IPS-15b (cell line): ENCODE measurements at regions not wholly inside any gene's neighbourhood (a gene's known extent, or its start where the extent isn't known, plus 50 kb on each side); places are given as distances from the start of the nearest gene placed in this dataset.

Source experiments
- H3K27me3 ChIP-seq: one replicate; pipeline ENCODE4 v1.6.1; 2013; ENCODE audit warnings: low read length; ENCODE audit not compliant: control insufficient read depth, insufficient read depth
- H3K36me3 ChIP-seq: one replicate; pipeline ENCODE4 v1.6.1; 2013; ENCODE audit warnings: low read length; ENCODE audit not compliant: control insufficient read depth, insufficient read depth
- H3K4me1 ChIP-seq: one replicate; pipeline ENCODE4 v1.6.1; 2013; ENCODE audit warnings: mild to moderate bottlenecking, low read length; ENCODE audit not compliant: control insufficient read depth, insufficient read depth
- H3K4me3 ChIP-seq: one replicate; pipeline ENCODE4 v1.5.1; 2013; ENCODE audit warnings: low read depth, low read length
- H3K9ac ChIP-seq: one replicate; pipeline ENCODE4 v1.6.1; 2013; ENCODE audit warnings: low read depth, mild to moderate bottlenecking, low read length
- H3K9me3 ChIP-seq: one replicate; pipeline ENCODE4 v1.6.1; 2013; ENCODE audit warnings: mild to moderate bottlenecking, low read length; ENCODE audit not compliant: control insufficient read depth, insufficient read depth

DNA sequence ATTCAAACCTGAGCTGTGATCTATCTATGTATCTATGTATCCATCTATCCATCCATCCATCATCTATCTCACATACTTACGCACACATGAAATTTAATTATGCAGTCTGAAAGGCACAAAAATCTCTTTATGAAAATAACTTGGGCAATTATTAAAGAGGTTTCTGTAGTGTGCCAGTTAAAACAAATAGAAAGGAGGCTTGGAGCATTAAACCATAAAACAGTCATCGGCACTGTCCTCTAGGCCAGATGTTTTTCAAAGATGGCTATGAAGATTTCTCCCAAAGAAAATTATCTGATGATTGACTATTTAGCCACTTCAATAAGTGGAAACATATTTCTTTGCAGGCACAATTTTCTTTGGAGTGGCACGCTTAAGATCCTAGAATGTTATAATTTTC lies 392.5 kb upstream of the RPS23 start:
- H3K36me3 ChIP-seq: no peaks in the 10 kb centered on the region
- no peaks in the 10 kb centered on the region for H3K4me1 ChIP-seq
- no peaks in the 10 kb centered on the region for H3K27me3 ChIP-seq
- H3K9me3 ChIP-seq: no peaks in the 10 kb centered on the region
- H3K4me3 ChIP-seq: no peak overlapping the region
- no peak overlapping the region for H3K9ac ChIP-seq

DNA sequence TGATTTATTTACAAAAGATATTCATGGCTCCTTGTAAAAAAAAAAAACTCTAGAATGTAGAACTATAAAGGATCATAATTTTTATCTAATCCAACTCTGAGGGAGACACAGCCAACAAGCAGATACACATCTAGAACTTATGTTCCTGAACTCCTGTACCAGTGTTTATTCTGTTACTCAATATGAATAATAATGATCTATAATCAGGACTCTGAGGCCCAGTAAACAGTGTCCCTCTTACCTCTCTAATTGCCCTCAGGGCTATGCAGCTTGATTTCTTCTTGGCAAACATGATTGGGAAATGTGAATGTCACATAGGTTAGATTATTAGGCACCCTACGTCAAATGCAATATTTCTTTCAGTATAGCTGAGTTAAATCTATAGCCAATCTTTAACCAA lies 391.6 kb upstream of the RPS23 start:
- H3K9ac ChIP-seq: no peak overlapping the region
- no peaks in the 10 kb centered on the region for H3K9me3 ChIP-seq
- H3K36me3 ChIP-seq: no peaks in the 10 kb centered on the region
- H3K4me3 ChIP-seq: no peak overlapping the region
- no peaks in the 10 kb centered on the region for H3K4me1 ChIP-seq
- H3K27me3 ChIP-seq: no peaks in the 10 kb centered on the region

DNA sequence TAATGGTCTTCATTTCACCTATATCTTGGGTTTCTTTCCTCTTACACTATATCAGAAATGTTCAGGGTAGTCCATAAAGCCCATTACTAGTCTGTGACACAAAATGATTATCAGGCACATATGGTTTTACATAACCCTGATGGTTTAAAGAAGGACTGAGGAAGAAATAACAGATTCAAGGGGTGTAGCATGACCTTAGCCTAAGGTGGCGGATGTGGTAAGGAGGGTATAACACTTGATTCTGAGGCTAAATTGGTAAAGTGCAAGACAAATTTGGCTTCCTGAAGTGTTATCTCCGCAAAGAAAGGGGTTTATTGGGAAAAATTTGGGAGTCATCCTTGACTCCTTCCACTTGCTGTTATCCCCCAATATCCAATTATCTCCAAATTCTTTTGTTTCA lies 388.2 kb upstream of the RPS23 start:
- no peaks in the 10 kb centered on the region for H3K36me3 ChIP-seq
- H3K9ac ChIP-seq: no peak overlapping the region
- H3K27me3 ChIP-seq: no peaks in the 10 kb centered on the region
- no peaks in the 10 kb centered on the region for H3K9me3 ChIP-seq
- H3K4me1 ChIP-seq: peaks cover 8% of the 10 kb centered on the region
- H3K4me3 ChIP-seq: no peak overlapping the region

DNA sequence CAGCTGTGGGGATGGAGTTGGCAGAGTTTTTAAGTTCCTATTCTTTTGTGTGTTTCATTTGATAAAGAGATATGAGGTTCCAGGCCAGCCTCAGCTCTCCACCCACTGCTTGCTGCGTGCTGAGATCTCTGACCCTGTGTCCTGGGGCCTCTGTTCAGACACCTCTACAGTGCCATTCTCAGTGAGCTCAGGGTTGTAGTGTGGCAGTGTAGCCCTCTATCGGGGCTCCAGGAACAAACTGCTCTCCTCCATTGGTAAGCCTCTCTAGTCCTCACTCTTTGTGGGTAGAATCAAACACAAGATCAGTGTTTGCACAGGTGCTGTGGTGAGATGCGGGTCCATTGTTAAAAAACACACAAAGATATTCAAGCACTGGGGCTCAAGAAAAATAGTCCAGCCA lies 386.6 kb upstream of the RPS23 start:
- H3K36me3 ChIP-seq: no peaks in the 10 kb centered on the region
- no peaks in the 10 kb centered on the region for H3K9me3 ChIP-seq
- H3K9ac ChIP-seq: no peak overlapping the region

DNA sequence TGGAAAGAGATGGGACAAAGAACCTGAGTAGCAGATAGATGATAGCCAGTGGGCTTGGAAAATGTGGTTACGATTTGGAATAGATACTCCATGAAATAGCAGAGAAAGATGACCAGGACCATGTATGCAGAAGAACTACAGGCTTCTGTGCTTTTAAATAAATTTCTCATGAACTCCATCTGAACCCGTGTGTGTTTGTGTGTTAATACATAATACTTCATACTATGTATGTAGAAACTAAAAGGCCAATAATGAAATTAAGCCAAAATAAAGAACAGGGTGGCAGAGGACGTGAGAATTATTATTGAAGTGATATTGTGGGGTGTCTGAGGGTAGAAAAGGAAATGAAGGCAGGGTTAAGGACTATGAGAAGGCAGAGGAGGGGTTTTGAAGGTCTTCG lies 385.1 kb upstream of the RPS23 start:
- H3K4me3 ChIP-seq: no peak overlapping the region
- H3K36me3 ChIP-seq: no peaks in the 10 kb centered on the region
- H3K4me1 ChIP-seq: peaks cover 8% of the 10 kb centered on the region
- no peaks in the 10 kb centered on the region for H3K27me3 ChIP-seq
- no peak overlapping the region for H3K9ac ChIP-seq
- H3K9me3 ChIP-seq: no peaks in the 10 kb centered on the region

More for the DNA sequence above, 386.6 kb upstream of the RPS23 start:
- no peaks in the 10 kb centered on the region for H3K27me3 ChIP-seq
- H3K4me3 ChIP-seq: no peak overlapping the region
- peaks cover 8% of the 10 kb centered on the region for H3K4me1 ChIP-seq

DNA sequence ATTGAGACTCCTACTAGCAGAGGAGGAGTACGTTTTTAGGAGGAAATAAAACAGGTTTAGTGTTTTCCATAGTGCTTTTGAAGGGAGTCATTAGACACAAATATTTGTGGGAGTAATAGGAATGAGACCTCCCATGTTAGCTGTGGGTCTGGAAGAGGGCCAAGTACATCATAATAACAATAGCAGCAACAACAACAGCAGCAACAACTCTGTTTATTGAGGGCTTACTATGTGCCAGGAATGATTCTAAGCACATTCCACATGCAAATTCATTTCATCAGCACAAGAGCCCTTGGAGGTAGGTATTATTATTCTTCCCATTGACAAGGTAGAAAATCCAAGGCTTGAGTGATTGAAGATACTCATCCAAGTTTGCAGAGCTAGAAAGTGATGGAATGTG lies 384.2 kb upstream of the RPS23 start:
- Histone ChIP-seq H3K27me3 (no peaks in the 10 kb centered on the region), H3K4me3 (no peak overlapping the region), H3K4me1 (peaks cover 8% of the 10 kb centered on the region), H3K36me3 (no peaks in the 10 kb centered on the region), H3K9ac (no peak overlapping the region), H3K9me3 (no peaks in the 10 kb centered on the region)

DNA sequence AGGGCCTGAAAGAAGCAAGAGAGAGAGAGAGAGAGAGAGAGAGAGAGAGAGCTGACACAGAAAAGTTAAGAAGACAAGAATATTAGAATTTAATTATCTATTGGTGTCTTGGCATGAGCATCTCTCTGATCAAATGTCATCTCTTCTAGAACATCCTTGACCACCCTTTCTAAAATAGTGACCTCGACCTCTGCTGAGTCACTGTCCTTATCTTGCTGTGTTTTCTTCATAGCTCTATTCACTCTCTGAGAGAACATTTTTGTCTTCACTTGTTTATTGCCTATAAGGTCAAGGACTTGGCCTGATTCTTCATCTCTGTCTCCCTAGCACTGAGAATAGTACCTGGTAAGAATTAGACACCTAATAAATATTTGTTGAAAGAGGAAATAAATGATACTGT lies 383.8 kb upstream of the RPS23 start:
- H3K9me3 ChIP-seq: no peaks in the 10 kb centered on the region
- no peak overlapping the region for H3K4me3 ChIP-seq
- H3K27me3 ChIP-seq: no peaks in the 10 kb centered on the region
- peaks cover 8% of the 10 kb centered on the region for H3K4me1 ChIP-seq
- no peak overlapping the region for H3K9ac ChIP-seq
- H3K36me3 ChIP-seq: no peaks in the 10 kb centered on the region

DNA sequence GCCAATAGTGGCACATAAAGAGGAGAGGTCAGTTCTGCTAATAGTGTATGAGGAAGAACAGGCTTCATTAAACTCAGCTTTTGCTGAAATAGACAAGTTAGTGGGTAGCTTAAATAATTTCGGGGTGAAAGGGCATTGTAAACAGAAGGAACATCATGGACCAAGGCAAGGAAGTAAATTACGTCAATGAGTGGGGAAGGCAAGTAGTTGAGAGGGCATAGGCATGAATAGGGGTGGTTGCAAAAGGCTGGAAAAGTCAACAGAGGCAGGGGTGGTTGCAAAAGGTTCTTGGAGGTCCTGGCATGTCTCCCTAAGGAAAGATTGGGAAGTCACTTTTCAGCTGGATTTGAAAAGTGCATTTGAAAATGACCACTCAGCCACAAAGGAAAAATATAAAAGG lies 383.3 kb upstream of the RPS23 start:
- H3K4me3 ChIP-seq: no peak overlapping the region
- no peaks in the 10 kb centered on the region for H3K9me3 ChIP-seq
- no peaks in the 10 kb centered on the region for H3K27me3 ChIP-seq
- no peaks in the 10 kb centered on the region for H3K36me3 ChIP-seq
- H3K9ac ChIP-seq: no peak overlapping the region
- H3K4me1 ChIP-seq: peaks cover 8% of the 10 kb centered on the region

DNA sequence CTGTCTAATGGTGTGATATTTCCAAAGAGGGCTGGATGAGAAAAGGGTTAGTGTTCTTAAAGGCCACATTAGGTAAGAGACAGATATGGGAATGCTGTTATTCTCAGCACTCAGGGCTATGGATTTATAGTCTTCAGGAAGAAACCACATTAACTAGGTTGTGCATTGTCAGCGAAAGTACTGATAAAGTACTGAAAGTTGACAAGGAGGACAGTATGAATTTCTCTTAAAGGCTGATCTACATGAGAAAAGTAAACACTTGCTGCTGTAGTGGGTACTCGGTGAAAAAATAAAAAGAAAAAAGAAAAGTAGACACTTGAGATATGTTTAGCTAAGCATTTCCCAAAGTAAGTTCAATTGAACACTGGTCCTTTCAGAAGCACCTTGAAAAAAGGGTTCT lies 381.0 kb upstream of the RPS23 start:
- H3K4me1 ChIP-seq: peaks cover 8% of the 10 kb centered on the region
- H3K4me3 ChIP-seq: no peak overlapping the region
- no peaks in the 10 kb centered on the region for H3K27me3 ChIP-seq
- H3K9ac ChIP-seq: no peak overlapping the region
- no peaks in the 10 kb centered on the region for H3K36me3 ChIP-seq
- no peaks in the 10 kb centered on the region for H3K9me3 ChIP-seq

DNA sequence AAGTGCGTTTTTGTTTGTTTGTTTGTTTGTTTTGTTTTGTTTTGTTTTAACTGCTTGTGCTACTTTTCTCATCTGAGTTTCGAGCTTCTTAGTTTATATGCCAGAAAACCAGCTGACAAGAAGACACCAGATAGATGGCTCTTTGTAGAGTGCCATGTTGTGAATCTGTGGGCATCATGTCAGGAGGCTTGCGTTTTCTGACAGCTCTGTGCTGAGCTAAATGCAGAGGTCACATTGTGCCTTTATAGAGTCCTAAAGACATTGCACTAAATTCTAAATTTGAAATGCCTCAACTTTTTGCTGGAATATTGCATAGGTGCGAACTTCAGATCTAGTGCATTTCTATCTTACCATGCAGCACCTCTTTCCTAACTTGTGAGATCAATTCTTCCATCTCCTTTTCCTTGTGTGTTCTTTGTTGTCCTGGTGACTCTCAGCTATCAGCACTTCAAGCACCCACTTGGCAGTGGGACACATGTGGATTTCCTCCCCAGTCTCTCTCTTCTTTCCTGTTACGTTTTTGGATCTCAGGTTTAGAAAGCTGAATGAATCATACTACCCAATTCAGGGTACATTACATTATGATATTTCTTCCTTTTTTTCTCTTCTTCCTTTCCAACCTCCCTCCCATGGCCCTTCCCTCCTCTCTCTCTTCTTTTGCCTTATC lies 379.0 kb upstream of the RPS23 start:
- H3K27me3 ChIP-seq: no peaks in the 10 kb centered on the region
- no peak overlapping the region for H3K4me3 ChIP-seq
- H3K9me3 ChIP-seq: no peaks in the 10 kb centered on the region
- no peaks in the 10 kb centered on the region for H3K36me3 ChIP-seq
- no peak overlapping the region for H3K9ac ChIP-seq
- peaks cover 1% of the 10 kb centered on the region for H3K4me1 ChIP-seq

DNA sequence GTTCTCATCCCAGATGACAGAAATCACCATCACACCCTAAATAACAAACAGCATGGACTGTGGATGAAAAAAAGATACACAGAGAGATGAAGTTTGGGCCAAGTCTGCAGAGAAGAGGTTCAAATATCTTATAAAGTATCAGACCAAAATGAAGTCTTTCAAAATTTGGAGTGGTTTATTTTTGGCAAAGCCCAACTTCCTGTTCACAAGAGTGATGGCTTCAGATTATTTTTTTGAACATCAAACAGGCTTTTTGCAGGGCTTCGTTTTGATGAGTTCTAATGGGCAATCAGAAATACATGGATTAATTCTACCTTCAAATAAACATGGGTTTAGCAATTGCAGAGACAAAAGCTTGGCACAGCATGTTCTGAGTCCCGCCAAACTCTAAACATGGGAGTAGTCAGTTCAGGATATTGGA lies 378.2 kb upstream of the RPS23 start:
- Histone ChIP-seq H3K9ac (no peak overlapping the region), H3K27me3 (no peaks in the 10 kb centered on the region), H3K4me3 (no peak overlapping the region), H3K9me3 (no peaks in the 10 kb centered on the region), H3K4me1 (no peaks in the 10 kb centered on the region), H3K36me3 (no peaks in the 10 kb centered on the region)

DNA sequence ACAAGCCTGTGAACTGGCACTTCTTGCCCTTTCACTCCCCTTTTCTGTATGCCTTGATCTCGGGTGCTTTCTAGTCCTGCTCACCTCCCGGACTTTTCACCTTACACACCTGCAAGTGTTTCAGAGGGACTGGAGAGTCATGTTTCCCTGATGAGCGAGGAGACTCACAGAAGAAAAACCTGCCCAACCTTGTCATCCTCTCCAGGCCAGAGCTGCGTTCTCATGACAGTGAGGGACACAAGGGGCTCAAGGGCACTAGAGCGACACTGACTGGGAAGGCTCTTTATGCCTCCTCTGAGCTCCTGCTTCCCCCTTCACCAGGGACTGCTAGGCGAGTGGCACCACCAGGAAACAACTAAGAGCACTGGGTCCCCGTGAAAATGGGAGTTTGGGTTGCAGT lies 376.9 kb upstream of the RPS23 start:
- Histone ChIP-seq H3K9me3 (no peaks in the 10 kb centered on the region), H3K9ac (no peak overlapping the region), H3K36me3 (no peaks in the 10 kb centered on the region), H3K4me1 (no peaks in the 10 kb centered on the region), H3K4me3 (no peak overlapping the region), H3K27me3 (no peaks in the 10 kb centered on the region)
